Left forelimb (tissue), 1 donor: ENCODE measurements at regions not wholly inside any gene's neighbourhood (a gene's known extent, or its start where the extent isn't known, plus 50 kb on each side); places are given as distances from the start of the nearest gene placed in this dataset.

Experiments used
- DNase-seq: peaks from one replicate; pipeline ENCODE4 v3.0.0-alpha.2; 2018; ENCODE audit warnings: low spot score

DNA sequence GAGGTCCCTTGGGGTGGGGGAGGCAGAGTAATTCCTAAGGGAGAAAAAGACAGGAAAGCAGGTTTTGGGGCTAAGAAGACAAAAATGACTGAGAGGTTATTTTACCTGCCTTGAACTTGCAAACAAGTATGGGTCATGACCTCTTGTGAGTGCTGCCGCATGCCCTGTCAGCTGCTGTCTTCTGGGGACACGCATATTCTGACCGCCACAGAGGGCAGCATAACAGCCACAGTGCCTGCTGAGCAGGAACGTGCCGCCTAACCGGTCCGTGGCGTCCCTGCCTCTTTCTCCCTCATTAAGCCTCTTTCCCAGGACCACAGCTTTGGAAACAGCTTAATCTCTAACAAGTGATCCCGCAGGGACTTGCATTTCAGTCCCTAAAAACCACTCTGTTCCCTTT lies 51.3 kb upstream of the KCNA1 start:
- DNase-seq = no peak

DNA sequence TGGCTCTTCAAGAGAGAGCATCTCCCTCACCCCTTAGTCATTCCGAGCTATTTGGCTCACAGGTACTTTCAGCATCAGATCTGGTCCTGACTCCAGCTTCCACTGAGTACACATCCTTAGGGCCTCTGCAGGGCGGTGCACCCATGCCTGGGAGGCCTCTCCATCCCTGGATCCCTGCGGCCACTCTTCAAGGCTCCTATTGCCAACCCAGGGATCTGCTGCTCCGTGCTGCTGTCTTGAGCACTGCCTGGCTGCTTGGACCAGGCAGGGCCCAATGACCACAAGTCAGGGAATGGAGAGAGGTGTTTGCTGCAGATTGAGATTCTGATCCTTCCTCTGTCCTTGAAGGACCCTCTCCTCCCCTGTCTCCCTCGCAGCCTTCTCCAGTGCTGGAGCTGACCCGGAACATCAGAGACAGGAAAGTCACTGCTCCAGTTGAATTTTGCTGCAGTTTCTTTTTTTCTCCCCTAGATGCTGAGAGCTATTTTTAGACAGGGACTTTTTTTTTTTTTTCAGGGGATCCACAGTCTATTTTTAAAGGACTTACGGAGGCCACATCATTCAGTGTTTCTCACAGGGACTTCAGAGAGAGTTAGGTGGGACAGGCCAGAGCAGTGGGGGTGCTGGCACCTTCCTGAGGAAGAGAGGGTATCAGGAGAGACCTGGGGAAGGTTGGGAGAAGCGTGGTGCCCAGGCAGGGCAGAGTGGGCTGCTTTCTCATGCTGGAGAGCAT lies 50.1 kb upstream of the KCNA1 start:
- no peak for DNase-seq
